Hepatocyte (in vitro differentiated cells): ENCODE measurements at regions not wholly inside any gene's neighbourhood (a gene's known extent, or its start where the extent isn't known, plus 50 kb on each side); places are given as distances from the start of the nearest gene placed in this dataset.

Experiments
- CTCF ChIP-seq: fragments of 200-600 bp; sonication (generic); IDR thresholded peaks from 2 replicates; pipeline ENCODE4 v1.5.1; 2016; ENCODE audit warnings: antibody characterized with exemption, mild to moderate bottlenecking; ENCODE audit not compliant: poor library complexity
- EZH2 ChIP-seq: fragments of 200-600 bp; sonication (generic); IDR thresholded peaks from 2 replicates; pipeline ENCODE4 v1.6.1; 2016; ENCODE audit warnings: antibody characterized with exemption, mild to moderate bottlenecking, borderline replicate concordance

GRCh38 chr4:12615822-12616221 is 868.3 kb downstream of the RAB28 start:
- TF ChIP-seq CTCF (no peak), EZH2 (no peak)
